Epithelial cell of esophagus (primary cell): ENCODE measurements at regions not wholly inside any gene's neighbourhood (a gene's known extent, or its start where the extent isn't known, plus 50 kb on each side); places are given as distances from the start of the nearest gene placed in this dataset.

Experiments used
- DNase-seq: peaks from one replicate; pipeline ENCODE4 v3.0.0; 2010; ENCODE audit warnings: low read depth
- H3K4me3 ChIP-seq: 2 replicates; pipeline ENCODE4 v1.5.1; 2011; ENCODE audit warnings: mild to moderate bottlenecking, low read length, control low read depth
- TF ChIP-seq, protein P1 (sequence below): IDR thresholded peaks from 2 replicates; pipeline ENCODE4 v1.5.1; 2011; ENCODE audit warnings: low read depth, mild to moderate bottlenecking, low read length, control low read depth, inconsistent platforms; ENCODE audit not compliant: insufficient read depth; ENCODE audit errors: missing control alignments

DNA sequence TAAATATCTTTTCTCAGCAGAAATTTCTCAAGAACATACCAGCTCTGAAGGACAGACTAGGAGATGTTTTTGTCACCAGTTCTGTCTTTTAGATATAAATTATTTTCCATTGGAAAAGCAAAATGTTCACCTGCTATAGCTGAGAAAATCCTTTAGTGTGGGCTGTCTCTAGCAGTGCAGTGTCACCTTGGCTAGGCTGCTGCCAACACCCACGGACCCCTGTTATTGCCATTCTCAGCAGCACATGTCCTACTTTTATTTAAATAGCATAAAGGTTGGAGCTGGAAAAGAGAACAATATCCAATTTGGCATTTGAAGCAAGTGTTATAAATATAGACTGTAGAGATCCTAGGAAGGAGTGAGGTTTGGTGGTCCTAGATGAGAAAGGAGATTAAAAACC is 156.4 kb downstream of the TPH2 start:
- no peak for DNase-seq
- no peak overlapping the region for H3K4me3 ChIP-seq
- TF ChIP-seq, protein P1, sequence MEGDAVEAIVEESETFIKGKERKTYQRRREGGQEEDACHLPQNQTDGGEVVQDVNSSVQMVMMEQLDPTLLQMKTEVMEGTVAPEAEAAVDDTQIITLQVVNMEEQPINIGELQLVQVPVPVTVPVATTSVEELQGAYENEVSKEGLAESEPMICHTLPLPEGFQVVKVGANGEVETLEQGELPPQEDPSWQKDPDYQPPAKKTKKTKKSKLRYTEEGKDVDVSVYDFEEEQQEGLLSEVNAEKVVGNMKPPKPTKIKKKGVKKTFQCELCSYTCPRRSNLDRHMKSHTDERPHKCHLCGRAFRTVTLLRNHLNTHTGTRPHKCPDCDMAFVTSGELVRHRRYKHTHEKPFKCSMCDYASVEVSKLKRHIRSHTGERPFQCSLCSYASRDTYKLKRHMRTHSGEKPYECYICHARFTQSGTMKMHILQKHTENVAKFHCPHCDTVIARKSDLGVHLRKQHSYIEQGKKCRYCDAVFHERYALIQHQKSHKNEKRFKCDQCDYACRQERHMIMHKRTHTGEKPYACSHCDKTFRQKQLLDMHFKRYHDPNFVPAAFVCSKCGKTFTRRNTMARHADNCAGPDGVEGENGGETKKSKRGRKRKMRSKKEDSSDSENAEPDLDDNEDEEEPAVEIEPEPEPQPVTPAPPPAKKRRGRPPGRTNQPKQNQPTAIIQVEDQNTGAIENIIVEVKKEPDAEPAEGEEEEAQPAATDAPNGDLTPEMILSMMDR = no peak

DNA sequence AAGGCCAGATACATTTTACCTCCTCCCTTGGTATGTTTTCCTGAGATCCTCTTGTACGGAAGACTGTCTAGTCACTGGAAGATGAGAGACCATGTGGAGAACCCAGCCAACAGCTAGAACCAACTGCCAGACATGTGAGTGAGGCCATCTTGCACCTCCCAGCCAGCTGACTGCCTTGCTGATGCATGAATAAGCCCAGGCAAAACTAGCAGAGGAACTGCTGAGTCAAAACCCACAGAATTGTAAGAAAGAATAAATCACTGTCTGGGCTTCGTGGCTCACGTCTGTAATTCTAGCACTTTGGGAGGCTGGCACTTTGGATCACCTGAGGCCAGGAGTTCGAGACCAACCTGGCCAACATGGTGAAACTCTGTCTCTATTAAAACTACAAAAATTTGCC is 160.0 kb downstream of the TPH2 start:
- H3K4me3 ChIP-seq = no peak overlapping the region
- TF ChIP-seq, protein P1 = no peak
- no peak for DNase-seq

DNA sequence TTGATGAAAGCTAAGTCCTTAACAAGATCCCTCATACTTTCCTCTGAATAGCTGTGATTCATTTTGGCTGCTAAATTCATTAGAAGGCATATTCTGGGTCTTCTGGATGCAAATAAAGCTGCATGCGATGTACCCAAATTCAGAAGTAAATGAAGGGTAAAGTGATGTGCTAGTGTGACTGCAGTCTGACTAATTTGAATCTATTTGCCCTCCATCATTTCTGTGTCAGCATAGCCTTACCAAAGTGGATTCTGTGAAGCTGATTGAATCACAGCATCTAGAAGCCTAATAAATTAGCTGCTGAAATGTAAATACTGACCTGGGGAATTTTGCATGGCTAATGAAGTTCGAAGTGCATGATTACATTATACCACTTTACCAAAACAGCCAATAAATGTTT is 162.2 kb downstream of the TPH2 start:
- TF ChIP-seq, protein P1 = no peak
- H3K4me3 ChIP-seq = no peak overlapping the region
- DNase-seq = no peak

DNA sequence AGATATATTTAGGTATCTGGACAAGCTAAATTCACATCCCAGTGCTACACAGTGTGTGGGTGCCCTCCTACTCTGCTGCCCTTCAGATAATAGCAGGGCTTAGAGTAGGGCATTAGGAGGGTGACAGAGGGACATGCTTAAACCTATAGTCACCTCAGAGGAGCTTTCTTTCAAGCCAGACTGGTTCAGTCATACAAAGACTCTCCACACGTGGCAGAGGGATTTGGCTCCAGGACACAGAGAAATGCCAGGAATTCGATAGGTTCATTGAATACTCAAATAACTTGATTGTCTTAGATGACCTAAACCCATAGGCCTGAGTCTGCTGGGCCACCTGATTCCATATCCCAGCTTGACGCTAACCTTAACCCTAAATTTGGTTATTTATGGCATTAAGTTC is 163.5 kb downstream of the TPH2 start:
- no peak for DNase-seq
- no peak overlapping the region for H3K4me3 ChIP-seq
- TF ChIP-seq, protein P1 = no peak

DNA sequence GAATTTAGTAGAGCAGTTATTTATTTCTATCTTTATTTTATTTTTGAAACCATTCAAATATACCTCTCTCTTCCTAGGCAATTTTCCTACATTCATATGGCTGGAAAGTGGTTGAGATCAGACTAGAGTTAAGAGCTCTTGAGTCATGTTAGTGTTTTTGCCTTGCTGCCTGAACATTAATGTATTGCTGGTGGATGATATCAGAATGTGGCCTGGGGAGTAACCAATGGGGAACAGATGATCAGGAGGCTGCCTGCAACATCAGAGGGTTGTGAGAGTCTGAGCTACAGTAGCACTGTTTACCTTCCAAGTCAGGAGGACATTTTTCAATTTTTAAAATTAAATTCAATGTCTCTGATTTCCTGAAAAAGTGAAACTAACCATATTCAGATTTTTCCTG is 166.3 kb upstream of the TRHDE start:
- H3K4me3 ChIP-seq = no peak overlapping the region
- DNase-seq = no peak
- TF ChIP-seq, protein P1 = no peak

DNA sequence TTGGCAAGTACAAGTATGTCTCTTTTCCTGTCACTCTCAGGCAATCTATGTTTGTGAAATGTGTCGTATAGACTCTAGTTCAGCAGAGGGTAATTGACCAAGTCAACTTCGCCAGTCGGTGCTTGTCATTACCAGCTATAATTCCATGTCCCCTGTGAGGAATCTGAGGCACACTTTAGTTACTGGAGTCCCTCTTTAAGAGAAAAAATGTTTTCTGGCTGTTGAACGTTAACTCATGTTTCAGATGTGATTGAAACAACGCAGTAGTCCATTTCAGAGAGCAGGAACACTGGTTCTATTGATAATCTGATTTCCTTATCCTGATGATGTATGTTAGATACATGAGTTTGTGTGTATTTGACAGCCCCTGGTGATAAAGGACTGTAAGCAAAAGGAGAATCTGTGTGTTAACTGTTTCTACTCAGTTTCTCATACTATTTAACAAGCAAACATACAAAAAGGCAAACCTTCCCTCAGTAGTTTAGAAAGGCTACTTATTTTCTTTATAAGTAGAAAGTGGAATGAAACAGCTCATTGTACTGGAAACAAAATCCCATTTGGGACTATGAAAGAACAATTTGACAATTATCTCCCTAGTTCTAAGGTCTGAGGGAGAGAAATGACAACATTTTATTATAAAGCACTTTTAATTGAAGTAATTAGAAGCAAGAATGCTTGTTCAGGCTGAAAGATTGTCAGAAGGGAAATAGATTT is 161.1 kb upstream of the TRHDE start:
- no peak overlapping the region for H3K4me3 ChIP-seq
- TF ChIP-seq, protein P1 = no peak
- DNase-seq = no peak

DNA sequence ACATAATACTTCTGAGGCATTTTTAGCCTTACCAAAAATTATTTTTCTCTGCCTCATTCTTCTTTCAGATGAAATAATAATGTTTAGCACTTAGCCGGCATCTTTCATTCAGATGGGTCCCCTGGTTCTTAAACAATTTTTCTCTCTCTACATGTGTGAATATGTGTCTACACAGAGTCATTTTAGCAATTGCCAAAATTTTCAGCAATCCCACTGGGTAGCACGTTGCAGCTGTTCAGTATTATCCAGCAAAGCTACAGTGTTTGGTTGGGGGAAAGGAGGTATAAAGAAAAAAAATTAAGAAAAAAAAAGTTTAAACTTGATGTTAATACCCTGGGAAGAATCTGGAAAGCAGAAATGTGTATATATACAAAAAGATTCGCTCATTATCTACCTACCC is 160.5 kb upstream of the TRHDE start:
- TF ChIP-seq, protein P1 = no peak
- no peak overlapping the region for H3K4me3 ChIP-seq
- DNase-seq = no peak
